Muscle of leg (tissue), 3 donors: ENCODE measurements at regions not wholly inside any gene's neighbourhood (a gene's known extent, or its start where the extent isn't known, plus 50 kb on each side); places are given as distances from the start of the nearest gene placed in this dataset.
A peak's percentile ranks its signal among the peaks of the same experiment; 100 is the strongest.

ENCODE experiments used
- DNase-seq: peaks from one replicate; pipeline ENCODE4 v3.0.0; 2013
- H3K27ac ChIP-seq: one replicate; pipeline ENCODE4 v1.5.1; 2013; ENCODE audit warnings: mild to moderate bottlenecking, low read length, control low read depth
- H3K27me3 ChIP-seq: one replicate; pipeline ENCODE4 v1.6.1; 2013; ENCODE audit warnings: low read length; ENCODE audit not compliant: control insufficient read depth, insufficient read depth
- H3K36me3 ChIP-seq: one replicate; pipeline ENCODE4 v1.6.1; 2013; ENCODE audit warnings: low read length; ENCODE audit not compliant: control insufficient read depth, insufficient read depth
- H3K4me1 ChIP-seq: one replicate; pipeline ENCODE4 v1.6.1; 2013; ENCODE audit warnings: low read length; ENCODE audit not compliant: control insufficient read depth, insufficient read depth
- H3K4me3 ChIP-seq: one replicate; pipeline ENCODE4 v1.5.1; 2013; ENCODE audit warnings: low read length, control low read depth
- H3K9me3 ChIP-seq: replicated peaks from 2 replicates; pipeline ENCODE4 v1.6.1; 2013; ENCODE audit warnings: low read depth, low read length; ENCODE audit not compliant: control insufficient read depth
- WGBS: methylation state at CpG from one replicate; pipeline ENCODE4 v1.1.5; 2013; ENCODE audit warnings: missing lambda C conversion rate; ENCODE audit not compliant: insufficient coverage; 5-methylcytosine and 5-hydroxymethylcytosine counted together

DNA sequence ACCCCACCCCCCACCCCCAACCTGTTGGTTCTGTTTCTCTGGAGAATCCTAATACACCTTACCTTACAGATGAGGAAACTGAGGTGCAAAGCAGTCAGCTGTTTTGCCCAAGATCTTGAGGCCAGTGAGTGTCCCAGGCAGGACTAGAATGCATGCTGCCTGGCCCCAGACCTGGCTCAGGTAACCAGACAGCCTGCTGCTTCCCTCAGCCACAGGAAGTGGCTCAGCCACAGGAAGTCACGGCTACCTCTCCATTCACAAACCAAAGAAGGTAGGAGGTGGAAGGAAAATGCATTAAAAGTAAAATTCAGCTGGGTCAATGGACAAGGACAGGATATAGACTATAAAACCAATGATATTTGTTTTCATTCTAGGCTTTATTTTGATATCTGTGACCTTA lies 517.6 kb downstream of the CD83 start:
- no peaks in the 10 kb centered on the region for H3K36me3 ChIP-seq
- peaks cover 15% of the 10 kb centered on the region for H3K27me3 ChIP-seq
- H3K4me3 ChIP-seq, result no peak overlapping the region
- H3K4me1 ChIP-seq, result peaks cover 20% of the 10 kb centered on the region
- DNase-seq, result no peak
- H3K27ac ChIP-seq, result no peak overlapping the region
- no CpG with 5 or more reads among the region's 1 CpG for WGBS
- H3K9me3 ChIP-seq, result no peaks in the 10 kb centered on the region

DNA sequence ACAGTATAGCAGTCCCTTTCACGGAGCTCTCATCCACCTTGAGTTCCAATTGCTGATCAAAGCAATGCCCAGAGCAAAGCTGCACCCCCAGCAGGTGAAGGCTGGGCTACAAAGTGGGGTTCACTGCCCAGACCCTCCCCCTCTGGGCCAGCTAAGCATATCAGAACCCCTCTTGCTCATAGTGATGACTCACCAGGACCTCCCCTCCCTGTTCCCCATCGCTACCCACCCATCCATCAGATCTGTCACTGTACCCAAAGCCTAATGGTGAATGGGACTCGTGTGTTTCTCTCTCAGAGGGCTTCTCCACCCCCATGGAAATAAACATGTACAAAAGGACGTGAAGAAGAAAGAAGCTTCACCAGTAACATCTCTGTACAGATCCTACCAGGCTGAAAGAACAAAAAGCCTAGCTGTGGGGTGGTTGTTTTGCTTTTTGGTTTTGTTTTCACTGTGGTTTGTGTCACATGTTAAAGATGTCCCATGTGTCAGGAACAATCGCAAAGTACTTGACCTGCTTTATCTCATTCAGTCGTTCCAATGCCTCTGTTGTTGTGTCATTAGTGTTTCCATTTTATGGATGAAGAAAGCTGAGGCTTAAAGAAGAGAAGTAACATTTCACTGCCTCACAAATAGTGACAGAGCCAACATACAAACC lies 518.5 kb downstream of the CD83 start:
- WGBS, result 83% methylated on average over 1 of the region's 6 CpGs

DNA sequence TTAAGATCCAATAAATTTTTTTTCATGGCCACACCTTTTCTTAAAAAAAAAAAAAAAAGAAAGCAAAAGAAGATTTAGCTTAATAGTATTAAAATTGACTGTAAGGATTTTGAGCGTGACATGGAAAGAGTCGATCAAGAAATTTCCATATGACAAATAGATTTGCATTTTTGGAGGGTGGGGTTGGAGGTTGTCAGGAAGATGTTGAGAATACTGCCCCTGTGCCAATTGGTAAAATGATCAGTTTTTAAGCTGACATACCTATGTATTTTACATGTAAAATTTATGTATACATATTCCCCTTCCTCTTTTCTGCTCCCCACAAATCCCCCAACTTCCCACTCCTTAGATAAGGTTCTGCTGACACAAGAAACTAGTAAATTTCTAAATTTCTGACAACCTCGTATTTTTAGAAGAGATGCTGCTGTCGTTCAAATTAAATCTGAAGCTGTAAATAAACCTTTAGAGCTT lies 520.9 kb downstream of the CD83 start:
- peaks cover 32% of the 10 kb centered on the region for H3K4me1 ChIP-seq
- no peak for DNase-seq
- H3K27me3 ChIP-seq, result peaks cover 6% of the 10 kb centered on the region
- no peaks in the 10 kb centered on the region for H3K36me3 ChIP-seq
- H3K9me3 ChIP-seq, result no peaks in the 10 kb centered on the region
- H3K4me3 ChIP-seq, result peak overlapping the region; percentile 14
- WGBS, result no CpG with 5 or more reads among the region's 4 CpGs
- H3K27ac ChIP-seq, result peak overlapping the region; percentile 73

More for the DNA sequence above, 518.5 kb downstream of the CD83 start:
- DNase-seq, result no peak
- Histone ChIP-seq H3K27ac (no peak overlapping the region), H3K36me3 (no peaks in the 10 kb centered on the region), H3K27me3 (peaks cover 10% of the 10 kb centered on the region), H3K9me3 (no peaks in the 10 kb centered on the region), H3K4me3 (no peak overlapping the region), H3K4me1 (peaks cover 24% of the 10 kb centered on the region)

DNA sequence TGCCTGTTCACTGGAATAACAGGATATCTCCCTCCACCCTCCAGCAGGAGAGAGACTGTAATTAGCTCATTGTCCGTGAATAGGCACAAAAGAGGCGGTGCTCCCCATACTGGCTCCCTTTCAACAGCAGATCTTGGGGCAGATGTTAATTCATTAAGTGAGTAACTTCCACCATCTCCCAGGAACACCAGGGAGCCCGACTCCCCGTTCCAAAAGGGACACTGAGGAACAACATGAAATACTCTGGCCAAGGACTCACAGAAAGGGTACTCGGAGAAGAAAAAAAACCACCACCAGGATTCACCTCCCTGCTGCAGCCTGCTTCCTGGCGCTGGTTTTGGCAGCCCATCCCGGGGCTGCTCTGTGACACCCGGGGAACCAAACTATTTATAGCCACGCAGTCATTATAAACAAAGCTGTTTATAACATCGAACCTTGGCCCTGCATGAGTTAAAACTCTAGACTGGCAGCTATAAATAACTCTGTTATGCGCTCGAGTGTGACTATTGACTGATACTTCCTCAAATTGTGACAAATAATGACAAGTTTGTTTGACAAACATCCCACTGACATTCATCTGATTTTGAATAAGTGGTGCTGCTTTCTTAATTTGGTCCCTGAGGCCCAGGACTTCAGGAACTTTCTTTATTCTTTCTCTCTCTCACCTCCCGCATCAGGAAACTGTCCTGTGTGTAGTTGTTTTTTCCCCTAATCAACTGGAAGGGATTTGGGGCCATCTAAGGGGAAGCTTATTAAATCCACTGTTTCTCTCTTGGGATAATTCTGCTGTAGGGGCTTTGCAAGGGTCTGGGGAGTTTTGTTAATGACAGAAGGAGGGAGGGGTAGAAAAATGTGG lies 521.6 kb downstream of the CD83 start:
- 0% methylated on average over 7 of the region's 13 CpGs for WGBS
- Histone ChIP-seq H3K4me3 (peak overlapping the region; percentile 14), H3K27ac (peak overlapping the region; percentile 73), H3K9me3 (no peaks in the 10 kb centered on the region), H3K36me3 (no peaks in the 10 kb centered on the region), H3K27me3 (peaks cover 7% of the 10 kb centered on the region), H3K4me1 (peaks cover 32% of the 10 kb centered on the region)
- DNase-seq, result peak; percentile 71

DNA sequence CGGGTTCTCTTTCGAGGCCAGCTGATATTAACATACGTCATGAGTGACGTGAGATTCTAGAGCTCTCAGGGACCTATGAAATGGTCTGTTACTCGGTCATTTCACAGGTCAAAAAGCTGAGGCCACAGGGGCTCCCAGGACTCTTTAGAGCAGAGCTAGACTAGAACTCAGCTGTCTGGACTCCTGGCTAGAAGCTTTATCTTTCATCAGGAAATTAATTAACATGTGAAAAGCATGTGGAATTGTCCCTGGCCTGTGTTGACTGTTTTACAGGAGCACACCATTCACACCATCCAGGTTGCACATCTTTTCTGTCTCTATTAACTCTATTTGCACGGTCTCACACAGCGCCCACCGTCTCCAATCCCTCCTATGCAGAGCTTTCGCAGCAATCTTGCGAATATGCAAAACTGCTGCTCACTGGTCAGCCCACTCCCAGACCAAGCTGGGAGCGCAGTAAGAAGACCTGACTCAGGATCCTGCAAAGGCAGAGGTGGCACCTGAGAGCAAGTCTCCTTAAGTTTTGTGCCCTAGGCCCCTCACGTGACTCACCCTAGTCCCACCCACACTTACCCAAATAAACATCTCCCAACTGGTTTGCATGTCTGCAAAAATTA lies 522.5 kb downstream of the CD83 start:
- no peaks in the 10 kb centered on the region for H3K36me3 ChIP-seq
- no peak for DNase-seq
- H3K9me3 ChIP-seq, result no peaks in the 10 kb centered on the region
- peaks cover 32% of the 10 kb centered on the region for H3K4me1 ChIP-seq
- H3K27ac ChIP-seq, result no peak overlapping the region
- H3K27me3 ChIP-seq, result peaks cover 6% of the 10 kb centered on the region
- H3K4me3 ChIP-seq, result no peak overlapping the region
- 82% methylated on average over 12 of the region's 12 CpGs for WGBS

- H3K36me3 ChIP-seq, result no peaks in the 10 kb centered on the region
- no peak overlapping the region for H3K27ac ChIP-seq
- no peak for DNase-seq
- H3K4me1 ChIP-seq, result peaks cover 32% of the 10 kb centered on the region
- H3K4me3 ChIP-seq, result no peak overlapping the region
- no peaks in the 10 kb centered on the region for H3K9me3 ChIP-seq
- WGBS, result 80% methylated on average over 1 of the region's 2 CpGs
- peaks cover 6% of the 10 kb centered on the region for H3K27me3 ChIP-seq
Observed at GRCh38 chr6:14640631-14641030, 523.1 kb downstream of the CD83 start.

GRCh38 chr6:14641423-14642135 lies 524.0 kb downstream of the CD83 start:
- Histone ChIP-seq H3K27me3 (peaks cover 3% of the 10 kb centered on the region), H3K27ac (no peak overlapping the region), H3K9me3 (no peaks in the 10 kb centered on the region), H3K4me1 (peaks cover 32% of the 10 kb centered on the region), H3K4me3 (no peak overlapping the region), H3K36me3 (no peaks in the 10 kb centered on the region)
- 68% methylated on average over 9 of the region's 18 CpGs for WGBS
- DNase-seq, result no peak

- Histone ChIP-seq H3K4me3 (no peak overlapping the region), H3K27ac (no peak overlapping the region), H3K36me3 (no peaks in the 10 kb centered on the region), H3K4me1 (peaks cover 32% of the 10 kb centered on the region), H3K27me3 (peaks cover 3% of the 10 kb centered on the region), H3K9me3 (no peaks in the 10 kb centered on the region)
- WGBS, result 83% methylated on average over 2 of the region's 8 CpGs
- DNase-seq, result no peak
Observed at GRCh38 chr6:14642136-14642505, 524.5 kb downstream of the CD83 start.

- no peaks in the 10 kb centered on the region for H3K9me3 ChIP-seq
- peaks cover 30% of the 10 kb centered on the region for H3K4me1 ChIP-seq
- H3K27ac ChIP-seq, result no peak overlapping the region
- peaks cover 3% of the 10 kb centered on the region for H3K27me3 ChIP-seq
- no peak for DNase-seq
- H3K36me3 ChIP-seq, result no peaks in the 10 kb centered on the region
- WGBS, result no CpG with 5 or more reads among the region's 2 CpGs
- no peak overlapping the region for H3K4me3 ChIP-seq
Observed at GRCh38 chr6:14642842-14643241, 525.3 kb downstream of the CD83 start.

- no peak overlapping the region for H3K27ac ChIP-seq
- H3K9me3 ChIP-seq, result no peaks in the 10 kb centered on the region
- H3K27me3 ChIP-seq, result peaks cover 3% of the 10 kb centered on the region
Observed at GRCh38 chr6:14644381-14644780, 526.8 kb downstream of the CD83 start.

More at GRCh38 chr6:14644381-14644780, 526.8 kb downstream of the CD83 start:
- no peaks in the 10 kb centered on the region for H3K36me3 ChIP-seq
- no peak overlapping the region for H3K4me3 ChIP-seq
- no peak for DNase-seq
- H3K4me1 ChIP-seq, result peaks cover 20% of the 10 kb centered on the region
